ENCODE measurements at regions not wholly inside any gene's neighbourhood (a gene's known extent, or its start where the extent isn't known, plus 50 kb on each side); places are given as distances from the start of the nearest gene placed in this dataset.

- no peaks in the 10 kb centered on the region for H3K36me3 ChIP-seq (ENCODE audit: control insufficient read depth, low read length)
- no peaks in the 10 kb centered on the region for H3F3A ChIP-seq (ENCODE audit: control insufficient read depth, insufficient read depth)
- no peak overlapping the region for H3K4me3 ChIP-seq (ENCODE audit: low read length)
- H3K27me3 ChIP-seq (ENCODE audit: control insufficient read depth, low read length) = no peaks in the 10 kb centered on the region
- no peaks in the 10 kb centered on the region for H3K9me3 ChIP-seq (ENCODE audit: control insufficient read depth, insufficient read depth, low read length)
- no peaks in the 10 kb centered on the region for H3K9me2 ChIP-seq (replicated peaks; ENCODE audit: control insufficient read depth, low read length)
- no peak overlapping the region for H3K4me2 ChIP-seq (ENCODE audit: low read length)
- no peaks in the 10 kb centered on the region for H4K20me1 ChIP-seq (ENCODE audit: control insufficient read depth, insufficient read depth, low read depth, low read length)
- H3K27ac ChIP-seq (ENCODE audit: low read depth, low read length) = no peak overlapping the region
- TF ChIP-seq EZH2phosphoT487 (IDR thresholded peaks at IDR 0.05; ENCODE audit: borderline replicate concordance, low read length) (no peak), CTCF (IDR thresholded peaks at IDR 0.05; ENCODE audit: low read depth, low read length, poor library complexity, severe bottlenecking) (no peak)
- H3K4me1 ChIP-seq (ENCODE audit: control insufficient read depth, low read length) = no peaks in the 10 kb centered on the region
- H3K79me2 ChIP-seq (ENCODE audit: control insufficient read depth, low read length) = no peaks in the 10 kb centered on the region
Measured at GRCh38 chr6:2385471-2385983, 140.1 kb upstream of the GMDS start.

GRCh38 chr6:2384528-2384927, 139.1 kb upstream of the GMDS start:
- no peak overlapping the region for H3K4me3 ChIP-seq (ENCODE audit: low read length)
- H3K9me2 ChIP-seq (replicated peaks; ENCODE audit: control insufficient read depth, low read length) = no peaks in the 10 kb centered on the region
- H3K4me2 ChIP-seq (ENCODE audit: low read length) = no peak overlapping the region
- no peak overlapping the region for H3K27ac ChIP-seq (ENCODE audit: low read depth, low read length)
- no peaks in the 10 kb centered on the region for H3K9me3 ChIP-seq (ENCODE audit: control insufficient read depth, insufficient read depth, low read length)
- no peaks in the 10 kb centered on the region for H4K20me1 ChIP-seq (ENCODE audit: control insufficient read depth, insufficient read depth, low read depth, low read length)
- H3K4me1 ChIP-seq (ENCODE audit: control insufficient read depth, low read length) = no peaks in the 10 kb centered on the region
- TF ChIP-seq CTCF (IDR thresholded peaks at IDR 0.05; ENCODE audit: low read depth, low read length, poor library complexity, severe bottlenecking) (no peak), EZH2phosphoT487 (IDR thresholded peaks at IDR 0.05; ENCODE audit: borderline replicate concordance, low read length) (no peak)
- no peaks in the 10 kb centered on the region for H3F3A ChIP-seq (ENCODE audit: control insufficient read depth, insufficient read depth)
- no peaks in the 10 kb centered on the region for H3K79me2 ChIP-seq (ENCODE audit: control insufficient read depth, low read length)
- no peaks in the 10 kb centered on the region for H3K36me3 ChIP-seq (ENCODE audit: control insufficient read depth, low read length)
- H3K27me3 ChIP-seq (ENCODE audit: control insufficient read depth, low read length) = no peaks in the 10 kb centered on the region

GRCh38 chr6:2381872-2382661, 136.7 kb upstream of the GMDS start:
- Histone ChIP-seq H3K4me3 (ENCODE audit: low read length) (no peak overlapping the region), H3K4me1 (ENCODE audit: control insufficient read depth, low read length) (no peaks in the 10 kb centered on the region), H3K36me3 (ENCODE audit: control insufficient read depth, low read length) (no peaks in the 10 kb centered on the region), H3K27ac (ENCODE audit: low read depth, low read length) (no peak overlapping the region), H3K9me3 (ENCODE audit: control insufficient read depth, insufficient read depth, low read length) (no peaks in the 10 kb centered on the region), H3K9me2 (replicated peaks; ENCODE audit: control insufficient read depth, low read length) (no peaks in the 10 kb centered on the region), H3K4me2 (ENCODE audit: low read length) (no peak overlapping the region), H4K20me1 (ENCODE audit: control insufficient read depth, insufficient read depth, low read depth, low read length) (no peaks in the 10 kb centered on the region), H3K27me3 (ENCODE audit: control insufficient read depth, low read length) (no peaks in the 10 kb centered on the region), H3K79me2 (ENCODE audit: control insufficient read depth, low read length) (no peaks in the 10 kb centered on the region), H3F3A (ENCODE audit: control insufficient read depth, insufficient read depth) (no peaks in the 10 kb centered on the region)
- TF ChIP-seq CTCF (IDR thresholded peaks at IDR 0.05; ENCODE audit: low read depth, low read length, poor library complexity, severe bottlenecking) (no peak), EZH2phosphoT487 (IDR thresholded peaks at IDR 0.05; ENCODE audit: borderline replicate concordance, low read length) (no peak)

Data from DOHH2 (cell line).